ENCODE measurements at regions not wholly inside any gene's neighbourhood (a gene's known extent, or its start where the extent isn't known, plus 50 kb on each side); places are given as distances from the start of the nearest gene placed in this dataset.

DNA sequence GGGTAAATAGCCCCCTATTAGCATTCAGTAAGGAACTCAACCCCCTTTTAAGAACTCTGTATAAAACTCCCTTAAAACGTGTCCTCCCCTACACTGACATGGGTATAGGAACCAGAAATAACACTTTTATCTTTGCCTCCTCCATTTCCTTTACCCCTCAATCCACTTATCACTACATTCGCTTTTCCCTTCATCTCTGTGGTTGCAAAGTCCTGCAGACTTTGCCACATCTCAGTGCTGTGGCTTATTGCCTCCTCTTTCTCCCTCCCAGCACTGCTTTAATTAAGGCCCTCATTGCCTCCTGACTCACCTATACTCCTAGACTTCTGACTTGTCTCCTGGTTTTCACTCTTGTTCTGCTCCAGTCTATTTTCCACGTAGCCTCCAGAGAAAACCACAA, 94.3 kb upstream of the GADL1 start:
- TF ChIP-seq POLR2A (IDR thresholded peaks at IDR 0.05) = no peak
- TF ChIP-seq, protein P1, sequence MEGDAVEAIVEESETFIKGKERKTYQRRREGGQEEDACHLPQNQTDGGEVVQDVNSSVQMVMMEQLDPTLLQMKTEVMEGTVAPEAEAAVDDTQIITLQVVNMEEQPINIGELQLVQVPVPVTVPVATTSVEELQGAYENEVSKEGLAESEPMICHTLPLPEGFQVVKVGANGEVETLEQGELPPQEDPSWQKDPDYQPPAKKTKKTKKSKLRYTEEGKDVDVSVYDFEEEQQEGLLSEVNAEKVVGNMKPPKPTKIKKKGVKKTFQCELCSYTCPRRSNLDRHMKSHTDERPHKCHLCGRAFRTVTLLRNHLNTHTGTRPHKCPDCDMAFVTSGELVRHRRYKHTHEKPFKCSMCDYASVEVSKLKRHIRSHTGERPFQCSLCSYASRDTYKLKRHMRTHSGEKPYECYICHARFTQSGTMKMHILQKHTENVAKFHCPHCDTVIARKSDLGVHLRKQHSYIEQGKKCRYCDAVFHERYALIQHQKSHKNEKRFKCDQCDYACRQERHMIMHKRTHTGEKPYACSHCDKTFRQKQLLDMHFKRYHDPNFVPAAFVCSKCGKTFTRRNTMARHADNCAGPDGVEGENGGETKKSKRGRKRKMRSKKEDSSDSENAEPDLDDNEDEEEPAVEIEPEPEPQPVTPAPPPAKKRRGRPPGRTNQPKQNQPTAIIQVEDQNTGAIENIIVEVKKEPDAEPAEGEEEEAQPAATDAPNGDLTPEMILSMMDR (IDR thresholded peaks at IDR 0.05) = no peak

All from esophagus squamous epithelium (tissue), 4 donors.